Upper lobe of left lung (tissue), 6 donors: ENCODE measurements at regions not wholly inside any gene's neighbourhood (a gene's known extent, or its start where the extent isn't known, plus 50 kb on each side); places are given as distances from the start of the nearest gene placed in this dataset.

Source experiments
- ATAC-seq, 2 donors: fragments of 200-7000 bp; cut with Tn5 transposase; one replicate each; pipeline ENCODE4 v1.9.1; 2022; ENCODE audit warnings: mild to moderate bottlenecking in 2 of 2, moderate library complexity in 2 of 2; ENCODE audit not compliant: low FRiP score in 2 of 2
- DNase-seq, 2 donors: peaks; one replicate each; pipeline ENCODE4 v3.0.0-alpha.2; 2019 to 2020
- H3K27ac ChIP-seq, 4 donors: fragments of 200-600 bp; sonication (generic); one replicate each; pipeline ENCODE4 v1.5.1; 2016 to 2019
- H3K27me3 ChIP-seq, 4 donors: fragments of 200-600 bp; sonication (generic); one replicate each; pipeline ENCODE4 v1.5.1; 2017 to 2019
- H3K36me3 ChIP-seq, 4 donors: fragments of 200-600 bp; sonication (generic); one replicate each; pipeline ENCODE4 v1.5.1; 2016 to 2019
- H3K4me1 ChIP-seq, 4 donors: fragments of 200-600 bp; sonication (generic); one replicate each; pipeline ENCODE4 v1.5.1; 2018 to 2019
- H3K4me3 ChIP-seq, 4 donors: fragments of 200-600 bp; sonication (generic); one replicate each; pipeline ENCODE4 v1.5.1; 2017 to 2019; ENCODE audit warnings: mild to moderate bottlenecking in 2 of 4, moderate library complexity in 1 of 4
- H3K9me3 ChIP-seq, 4 donors: fragments of 200-600 bp; sonication (generic); one replicate each; pipeline ENCODE4 v1.5.1; 2018 to 2019
- CTCF ChIP-seq, 6 experiments: fragments of 450-650 bp in 4 of 6; fragments of 200-600 bp in 2 of 6; sonication (generic) in 2 of 6; IDR thresholded peaks; one replicate each; pipeline ENCODE4 v1.5.1; 2016 to 2019; ENCODE audit warnings: antibody characterized with exemption in 6 of 6
- EP300 ChIP-seq, 4 donors: sonication (generic); formaldehyde crosslinking; IDR thresholded peaks; one replicate each; pipeline ENCODE4 v1.5.1; 2017; ENCODE audit warnings: antibody characterized with exemption in 4 of 4, control low read depth in 2 of 4
- POLR2A ChIP-seq, 4 donors: fragments of 450-650 bp; IDR thresholded peaks; one replicate each; pipeline ENCODE4 v1.5.1; 2016 to 2017; ENCODE audit warnings: antibody characterized with exemption in 4 of 4, mild to moderate bottlenecking in 2 of 4
- POLR2AphosphoS5 ChIP-seq, 2 donors: sonication (generic); formaldehyde crosslinking; IDR thresholded peaks; one replicate each; pipeline ENCODE4 v1.5.1; 2017; ENCODE audit warnings: antibody characterized with exemption in 2 of 2
- WGBS, 2 donors: methylation state at CpG; one replicate each; pipeline ENCODE4 v1.1.5; 2017 to 2018; 5-methylcytosine and 5-hydroxymethylcytosine counted together
- donor health status: DM: no; HTN: no; CAD: no; lungs with moderate emphysema.
- donor health status: DM: no; HTN: yes; CAD: no; lungs with severe emphysema.

- DNase-seq (peak in 1 of 2 donors; percentile 64), ATAC-seq (peak; percentile 35 to 69)
- WGBS, 2 donors = 62 to 76% methylated on average over 7 of the region's 7 CpGs
- H3K9me3 ChIP-seq = no peaks in the 10 kb centered on the region
- H3K4me1 ChIP-seq = peaks cover 5 to 29% (median 14%) of the 10 kb centered on the region in 4 donors
- no peaks in the 10 kb centered on the region for H3K36me3 ChIP-seq
- no peaks in the 10 kb centered on the region for H3K27me3 ChIP-seq
- no peak for TF ChIP-seq POLR2A (IDR thresholded peaks at IDR 0.05)
- no peak for TF ChIP-seq EP300 (IDR thresholded peaks at IDR 0.05)
- TF ChIP-seq CTCF (IDR thresholded peaks at IDR 0.05) = no peak
- no peak for TF ChIP-seq POLR2AphosphoS5 (IDR thresholded peaks at IDR 0.05)
- peak overlapping the region in 2 of 4 donors; percentile 15 to 48 for H3K27ac ChIP-seq
- no peak overlapping the region for H3K4me3 ChIP-seq
Observed at GRCh38 chr4:41375561-41375960, 118.8 kb downstream of the UCHL1 start.

GRCh38 chr4:41377196-41377595 lies 120.5 kb downstream of the UCHL1 start:
- peaks cover 8 to 32% (median 19%) of the 10 kb centered on the region in 4 donors for H3K4me1 ChIP-seq
- no peaks in the 10 kb centered on the region for H3K36me3 ChIP-seq
- ATAC-seq (no peak), DNase-seq (no peak)
- no peak for TF ChIP-seq EP300 (IDR thresholded peaks at IDR 0.05)
- no peak for TF ChIP-seq CTCF (IDR thresholded peaks at IDR 0.05)
- no peak for TF ChIP-seq POLR2A (IDR thresholded peaks at IDR 0.05)
- TF ChIP-seq POLR2AphosphoS5 (IDR thresholded peaks at IDR 0.05) = no peak
- no peak overlapping the region for H3K4me3 ChIP-seq
- H3K27ac ChIP-seq = no peak overlapping the region
- 90 to 98% methylated on average over 3 of the region's 3 CpGs for WGBS, 2 donors
- H3K27me3 ChIP-seq = no peaks in the 10 kb centered on the region
- H3K9me3 ChIP-seq = no peaks in the 10 kb centered on the region

- Histone ChIP-seq H3K27me3 (no peaks in the 10 kb centered on the region), H3K4me3 (no peak overlapping the region), H3K9me3 (no peaks in the 10 kb centered on the region), H3K27ac (no peak overlapping the region), H3K4me1 (peaks cover 15 to 32% (median 24%) of the 10 kb centered on the region in 4 donors), H3K36me3 (no peaks in the 10 kb centered on the region)
- no peak for DNase-seq
- WGBS, 2 donors = 83 to 94% methylated on average over 1 of the region's 1 CpG
- no peak for ATAC-seq
- TF ChIP-seq CTCF (IDR thresholded peaks at IDR 0.05) (no peak), POLR2A (IDR thresholded peaks at IDR 0.05) (no peak), EP300 (IDR thresholded peaks at IDR 0.05) (no peak)
Observed at GRCh38 chr4:41379230-41379629, 122.5 kb downstream of the UCHL1 start.

- H3K9me3 ChIP-seq = no peaks in the 10 kb centered on the region
- H3K36me3 ChIP-seq = no peaks in the 10 kb centered on the region
- peaks cover 25 to 39% (median 32%) of the 10 kb centered on the region in 4 donors for H3K4me1 ChIP-seq
- peak in 1 of 2 donors; percentile 33 for ATAC-seq
- DNase-seq = no peak
- no peak overlapping the region for H3K4me3 ChIP-seq
- 91 to 93% methylated on average over 1 of the region's 1 CpG for WGBS, 2 donors
- H3K27me3 ChIP-seq = no peaks in the 10 kb centered on the region
- TF ChIP-seq CTCF (IDR thresholded peaks at IDR 0.05) (no peak), POLR2AphosphoS5 (IDR thresholded peaks at IDR 0.05) (no peak), POLR2A (IDR thresholded peaks at IDR 0.05) (no peak), EP300 (IDR thresholded peaks at IDR 0.05) (no peak)
- H3K27ac ChIP-seq = no peak overlapping the region
Observed at GRCh38 chr4:41380511-41381157, 123.9 kb downstream of the UCHL1 start.

GRCh38 chr4:41381384-41381783 lies 124.7 kb downstream of the UCHL1 start:
- Histone ChIP-seq H3K27me3 (no peaks in the 10 kb centered on the region), H3K4me1 (peaks cover 28 to 36% (median 32%) of the 10 kb centered on the region in 4 donors), H3K4me3 (no peak overlapping the region), H3K9me3 (no peaks in the 10 kb centered on the region), H3K27ac (no peak overlapping the region), H3K36me3 (no peaks in the 10 kb centered on the region)
- ATAC-seq (peak in 1 of 2 donors; percentile 23), DNase-seq (no peak)
- 39 to 48% methylated on average over 3 of the region's 3 CpGs for WGBS, 2 donors
- no peak for TF ChIP-seq POLR2AphosphoS5 (IDR thresholded peaks at IDR 0.05)
